ENCODE measurements at regions not wholly inside any gene's neighbourhood (a gene's known extent, or its start where the extent isn't known, plus 50 kb on each side); places are given as distances from the start of the nearest gene placed in this dataset.

DNA sequence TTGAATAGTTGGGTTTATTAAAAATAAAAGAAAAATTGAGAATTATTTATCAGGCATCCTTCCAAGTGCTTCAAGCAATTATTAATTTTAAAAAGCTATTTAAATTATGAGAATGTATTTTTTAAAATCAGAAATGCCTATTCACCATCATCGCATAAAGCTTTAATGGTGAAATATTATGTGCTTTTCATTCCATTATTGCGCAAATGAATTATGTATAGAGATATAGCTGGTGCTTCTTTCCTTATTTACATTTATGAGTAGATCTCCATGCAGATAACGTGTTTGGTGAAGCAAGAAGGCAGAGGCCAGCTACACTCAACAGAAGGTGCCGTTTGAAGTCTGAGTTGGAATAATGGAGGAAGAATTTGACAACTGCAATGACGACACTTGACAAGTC is 549.1 kb upstream of the DPP6 start:
- no peak overlapping the region for H3K27ac Mint-ChIP-seq
- Histone ChIP-seq H4K20me1 (ENCODE audit: low read depth) (no peaks in the 10 kb centered on the region), H2AFZ (replicated peaks) (no peak overlapping the region), H3K4me2 (no peak overlapping the region), H3K4me1 (no peaks in the 10 kb centered on the region), H3K79me2 (ENCODE audit: low read depth) (no peaks in the 10 kb centered on the region), H3K9ac (no peak overlapping the region), H3K4me3 (no peak overlapping the region), H3K36me3 (no peaks in the 10 kb centered on the region), H3K27me3 (no peaks in the 10 kb centered on the region), H3F3A (ENCODE audit: low read depth) (peaks cover 3% of the 10 kb centered on the region), H3K9me3 (ENCODE audit: low read depth) (peaks cover 10% of the 10 kb centered on the region), H3K27ac (no peak overlapping the region)
- H3K36me3 Mint-ChIP-seq: no peaks in the 10 kb centered on the region
- DNase-seq (ENCODE audit: low spot score): no peak
- peaks cover 50% of the 10 kb centered on the region for H3K9me3 Mint-ChIP-seq
- TF ChIP-seq EZH2phosphoT487 (IDR thresholded peaks at IDR 0.05) (no peak), EZH2 (IDR thresholded peaks at IDR 0.05) (no peak)
- TF ChIP-seq, protein P1, sequence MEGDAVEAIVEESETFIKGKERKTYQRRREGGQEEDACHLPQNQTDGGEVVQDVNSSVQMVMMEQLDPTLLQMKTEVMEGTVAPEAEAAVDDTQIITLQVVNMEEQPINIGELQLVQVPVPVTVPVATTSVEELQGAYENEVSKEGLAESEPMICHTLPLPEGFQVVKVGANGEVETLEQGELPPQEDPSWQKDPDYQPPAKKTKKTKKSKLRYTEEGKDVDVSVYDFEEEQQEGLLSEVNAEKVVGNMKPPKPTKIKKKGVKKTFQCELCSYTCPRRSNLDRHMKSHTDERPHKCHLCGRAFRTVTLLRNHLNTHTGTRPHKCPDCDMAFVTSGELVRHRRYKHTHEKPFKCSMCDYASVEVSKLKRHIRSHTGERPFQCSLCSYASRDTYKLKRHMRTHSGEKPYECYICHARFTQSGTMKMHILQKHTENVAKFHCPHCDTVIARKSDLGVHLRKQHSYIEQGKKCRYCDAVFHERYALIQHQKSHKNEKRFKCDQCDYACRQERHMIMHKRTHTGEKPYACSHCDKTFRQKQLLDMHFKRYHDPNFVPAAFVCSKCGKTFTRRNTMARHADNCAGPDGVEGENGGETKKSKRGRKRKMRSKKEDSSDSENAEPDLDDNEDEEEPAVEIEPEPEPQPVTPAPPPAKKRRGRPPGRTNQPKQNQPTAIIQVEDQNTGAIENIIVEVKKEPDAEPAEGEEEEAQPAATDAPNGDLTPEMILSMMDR (IDR thresholded peaks at IDR 0.05): no peak
- H3K4me1 Mint-ChIP-seq: no peaks in the 10 kb centered on the region
- no peaks in the 10 kb centered on the region for H3K27me3 Mint-ChIP-seq (ENCODE audit: insufficient read depth, low read depth)
- no peak overlapping the region for H3K4me3 Mint-ChIP-seq

DNA sequence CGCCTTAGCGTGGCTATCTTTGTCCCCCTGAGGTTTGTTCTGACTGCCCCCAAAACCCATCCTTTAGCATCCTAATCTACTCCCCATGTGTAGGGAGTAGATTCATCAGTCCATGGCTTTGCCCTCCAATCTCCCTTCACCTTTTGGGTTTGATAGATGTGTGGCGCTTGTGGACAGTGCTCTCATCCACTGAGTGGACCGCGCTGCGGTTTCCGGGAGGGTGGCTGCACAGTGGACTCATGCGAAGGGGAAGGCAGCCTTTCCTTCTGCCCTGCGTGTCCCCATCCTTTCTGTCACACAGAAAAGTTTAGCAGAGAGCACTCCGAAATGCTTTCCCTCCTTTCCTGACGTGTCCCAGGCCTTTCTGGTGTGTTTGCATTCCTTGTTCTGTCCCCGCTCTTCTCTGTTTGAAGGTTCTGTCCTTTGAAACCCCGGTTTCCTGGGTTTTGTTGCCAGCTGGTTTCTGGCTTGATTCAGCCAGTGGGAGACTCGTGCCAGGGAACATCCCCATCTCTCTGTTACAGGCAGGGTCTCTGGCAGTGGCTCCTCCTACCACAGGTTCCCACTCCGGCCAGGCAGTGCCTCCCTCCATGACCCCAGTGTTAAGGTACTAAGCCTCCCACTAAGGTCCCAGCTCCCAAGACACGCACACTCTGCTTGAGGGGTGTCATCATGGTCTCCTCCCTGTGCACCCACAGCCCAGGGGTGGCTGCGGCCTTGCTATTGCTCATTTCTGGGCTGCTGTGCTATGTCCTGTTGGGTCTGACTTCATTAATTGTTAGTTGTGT is 547.7 kb upstream of the DPP6 start:
- Mint-ChIP-seq H3K36me3 (no peaks in the 10 kb centered on the region), H3K4me3 (no peak overlapping the region), H3K27me3 (ENCODE audit: insufficient read depth, low read depth) (no peaks in the 10 kb centered on the region), H3K9me3 (peaks cover 43% of the 10 kb centered on the region), H3K27ac (no peak overlapping the region), H3K4me1 (no peaks in the 10 kb centered on the region)
- Histone ChIP-seq H3K9me3 (ENCODE audit: low read depth) (peaks cover 17% of the 10 kb centered on the region), H3K79me2 (ENCODE audit: low read depth) (no peaks in the 10 kb centered on the region), H3K27me3 (no peaks in the 10 kb centered on the region), H2AFZ (replicated peaks) (no peak overlapping the region), H3K4me2 (no peak overlapping the region), H3K4me1 (no peaks in the 10 kb centered on the region), H4K20me1 (ENCODE audit: low read depth) (no peaks in the 10 kb centered on the region), H3K9ac (no peak overlapping the region), H3F3A (ENCODE audit: low read depth) (peaks cover 3% of the 10 kb centered on the region), H3K4me3 (no peak overlapping the region), H3K27ac (no peak overlapping the region), H3K36me3 (no peaks in the 10 kb centered on the region)
- no peak for DNase-seq (ENCODE audit: low spot score)
- TF ChIP-seq EZH2phosphoT487 (IDR thresholded peaks at IDR 0.05) (no peak), EZH2 (IDR thresholded peaks at IDR 0.05) (no peak)
- TF ChIP-seq, protein P1 (IDR thresholded peaks at IDR 0.05): no peak

DNA sequence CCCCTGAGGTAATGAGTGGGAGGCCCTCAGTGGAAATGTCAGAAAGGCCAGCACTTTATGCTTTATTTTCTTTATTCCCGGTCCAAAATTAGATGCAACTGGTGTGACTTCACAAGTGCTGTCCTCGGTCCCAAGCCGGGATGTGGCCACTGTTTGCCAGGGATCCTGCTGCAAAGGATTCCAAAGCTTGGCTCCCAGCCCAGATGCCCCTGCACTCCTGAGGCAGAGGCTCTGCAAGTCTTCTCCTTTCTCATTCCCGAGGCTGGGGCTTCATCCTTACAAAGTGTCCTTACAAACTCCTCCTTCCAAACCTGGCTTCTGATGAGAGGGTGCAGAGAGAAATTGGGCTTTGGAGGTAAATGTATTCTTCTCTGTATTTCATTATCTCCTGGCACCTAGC is 544.3 kb upstream of the DPP6 start:
- no peaks in the 10 kb centered on the region for H3K36me3 Mint-ChIP-seq
- H3K9ac ChIP-seq: no peak overlapping the region
- TF ChIP-seq EZH2phosphoT487 (IDR thresholded peaks at IDR 0.05) (no peak), EZH2 (IDR thresholded peaks at IDR 0.05) (no peak)
- TF ChIP-seq, protein P1 (IDR thresholded peaks at IDR 0.05): no peak

More for the DNA sequence above, 544.3 kb upstream of the DPP6 start:
- no peak overlapping the region for H3K4me2 ChIP-seq
- no peaks in the 10 kb centered on the region for H3K27me3 ChIP-seq
- H3K9me3 Mint-ChIP-seq: peaks cover 40% of the 10 kb centered on the region
- H3K27ac Mint-ChIP-seq: no peak overlapping the region
- H3K27ac ChIP-seq: no peak overlapping the region
- H3K79me2 ChIP-seq (ENCODE audit: low read depth): no peaks in the 10 kb centered on the region
- no peak overlapping the region for H3K4me3 ChIP-seq
- H3K4me1 Mint-ChIP-seq: no peaks in the 10 kb centered on the region
- H3K36me3 ChIP-seq: no peaks in the 10 kb centered on the region
- H3K27me3 Mint-ChIP-seq (ENCODE audit: insufficient read depth, low read depth): no peaks in the 10 kb centered on the region
- no peaks in the 10 kb centered on the region for H4K20me1 ChIP-seq (ENCODE audit: low read depth)
- no peak overlapping the region for H3K4me3 Mint-ChIP-seq
- DNase-seq (ENCODE audit: low spot score): no peak
- peaks cover 21% of the 10 kb centered on the region for H3K9me3 ChIP-seq (ENCODE audit: low read depth)
- no peak overlapping the region for H2AFZ ChIP-seq (replicated peaks)
- H3F3A ChIP-seq (ENCODE audit: low read depth): peaks cover 3% of the 10 kb centered on the region
- no peaks in the 10 kb centered on the region for H3K4me1 ChIP-seq

All from neural progenitor cell (in vitro differentiated cells).